WTC11 (cell line): ENCODE measurements at regions not wholly inside any gene's neighbourhood (a gene's known extent, or its start where the extent isn't known, plus 50 kb on each side); places are given as distances from the start of the nearest gene placed in this dataset.

Source experiments
- ATAC-seq: fragments of 200-7000 bp; cut with Tn5 transposase; 2 replicates; pipeline ENCODE4 v1.10.0; 2021; ENCODE audit warnings: mild to moderate bottlenecking, moderate library complexity
- CTCF ChIA-PET: fragments of 300-600 bp; sonication (Branson Sonifier 250); formaldehyde crosslinking; loops from one replicate; lab custom pipeline; 2021; ENCODE audit warnings: antibody characterized with exemption; lab: Charles Lee
- POLR2A ChIA-PET: fragments of 350-600 bp; sonication (Branson Sonifier 250); formaldehyde crosslinking; loops from one replicate; lab custom pipeline; 2021; ENCODE audit warnings: antibody characterized with exemption; lab: Charles Lee
- DNase-seq: peaks from one replicate; pipeline ENCODE4 v3.0.0; 2021; ENCODE audit warnings: low spot score
- H3K27ac Mint-ChIP-seq: 2 replicates; pipeline ENCODE4 v1.8.0; 2021; ENCODE audit warnings: mixed read lengths
- H3K27me3 Mint-ChIP-seq: 2 replicates; pipeline ENCODE4 v1.8.0; 2021; ENCODE audit warnings: low read depth, mild to moderate bottlenecking, moderate library complexity, mixed read lengths
- H3K36me3 Mint-ChIP-seq: 2 replicates; pipeline ENCODE4 v1.8.0; 2021; ENCODE audit warnings: mixed read lengths
- H3K4me1 Mint-ChIP-seq: 2 replicates; pipeline ENCODE4 v1.8.0; 2022; ENCODE audit warnings: mixed read lengths
- H3K4me3 Mint-ChIP-seq: 2 replicates; pipeline ENCODE4 v1.8.0; 2021; ENCODE audit warnings: mild to moderate bottlenecking, moderate library complexity, mixed read lengths
- H3K9me3 Mint-ChIP-seq: 2 replicates; pipeline ENCODE4 v1.8.0; 2021; ENCODE audit warnings: mixed read lengths
- ARID4B ChIP-seq: sonication (generic); formaldehyde crosslinking; IDR thresholded peaks from 2 replicates; pipeline ENCODE4 v1.8.0; 2023; ENCODE audit warnings: missing genetic modification reagents, mild to moderate bottlenecking, borderline replicate concordance
- ATF2 ChIP-seq: sonication (generic); formaldehyde crosslinking; IDR thresholded peaks from 2 replicates; pipeline ENCODE4 v1.8.1; 2022; ENCODE audit warnings: low read depth, missing genetic modification reagents, borderline replicate concordance
- ATF3 ChIP-seq: sonication (generic); formaldehyde crosslinking; conservative IDR thresholded peaks from 2 replicates; pipeline ENCODE4 v1.8.1; 2022; ENCODE audit warnings: mild to moderate bottlenecking, missing genetic modification reagents
- CDX4 ChIP-seq: fragments of 250-450 bp; sonication (Bioruptor Pico); IDR thresholded peaks from 2 replicates; pipeline ENCODE4 v1.9.0; 2021; ENCODE audit warnings: moderate library complexity, mild to moderate bottlenecking, inconsistent platforms, borderline replicate concordance
- CTCF ChIP-seq: fragments of 200-600 bp; IDR thresholded peaks from 2 replicates; pipeline ENCODE4 v1.8.0; 2022; ENCODE audit warnings: antibody characterized with exemption
- E2F4 ChIP-seq: sonication (generic); formaldehyde crosslinking; IDR thresholded peaks from 2 replicates; pipeline ENCODE4 v1.8.1; 2022; ENCODE audit warnings: low read depth, mild to moderate bottlenecking, moderate library complexity, missing genetic modification reagents, borderline replicate concordance
- EMX1 ChIP-seq: fragments of 250-450 bp; sonication (Bioruptor Pico); IDR thresholded peaks from 2 replicates; pipeline ENCODE4 v1.8.0; 2021; ENCODE audit warnings: mild to moderate bottlenecking
- ESRRA ChIP-seq: sonication (generic); formaldehyde crosslinking; IDR thresholded peaks from 2 replicates; pipeline ENCODE4 v1.8.1; 2022; ENCODE audit warnings: mild to moderate bottlenecking, missing genetic modification reagents, borderline replicate concordance
- FOXJ3 ChIP-seq: sonication (generic); formaldehyde crosslinking; IDR thresholded peaks from 2 replicates; pipeline ENCODE4 v1.9.0; 2021; ENCODE audit warnings: missing genetic modification reagents, mild to moderate bottlenecking, borderline replicate concordance
- FOXP4 ChIP-seq: sonication (generic); formaldehyde crosslinking; IDR thresholded peaks from 2 replicates; pipeline ENCODE4 v1.8.0; 2022; ENCODE audit warnings: mild to moderate bottlenecking, missing genetic modification reagents
- GABPB1 ChIP-seq: sonication (generic); formaldehyde crosslinking; IDR thresholded peaks from 2 replicates; pipeline ENCODE4 v1.8.1; 2023; ENCODE audit warnings: mild to moderate bottlenecking, missing genetic modification reagents
- JAZF1 ChIP-seq: fragments of 250-450 bp; sonication (Bioruptor Pico); IDR thresholded peaks from 2 replicates; pipeline ENCODE4 v1.9.0; 2021; ENCODE audit warnings: moderate library complexity, mild to moderate bottlenecking, inconsistent platforms
- KAT7 ChIP-seq: sonication (generic); formaldehyde crosslinking; IDR thresholded peaks from 2 replicates; pipeline ENCODE4 v1.8.1; 2023; ENCODE audit warnings: missing genetic modification reagents, mild to moderate bottlenecking, borderline replicate concordance
- MLX ChIP-seq: sonication (generic); formaldehyde crosslinking; IDR thresholded peaks from 2 replicates; pipeline ENCODE4 v1.8.1; 2023; ENCODE audit warnings: mild to moderate bottlenecking, missing genetic modification reagents, moderate library complexity
- NR1H2 ChIP-seq: sonication (generic); formaldehyde crosslinking; IDR thresholded peaks from 2 replicates; pipeline ENCODE4 v1.9.0; 2021; ENCODE audit warnings: mild to moderate bottlenecking, moderate library complexity, missing genetic modification reagents
- OVOL2 ChIP-seq: fragments of 250-450 bp; sonication (Bioruptor Pico); IDR thresholded peaks from 2 replicates; pipeline ENCODE4 v1.9.0; 2021; ENCODE audit warnings: mild to moderate bottlenecking, borderline replicate concordance
- ZNF138 ChIP-seq: sonication (generic); formaldehyde crosslinking; conservative IDR thresholded peaks from 2 replicates; pipeline ENCODE4 v1.8.1; 2022; ENCODE audit warnings: mild to moderate bottlenecking, moderate library complexity, missing genetic modification reagents
- ZNF219 ChIP-seq: sonication (generic); formaldehyde crosslinking; IDR thresholded peaks from 2 replicates; pipeline ENCODE4 v1.8.0; 2023; ENCODE audit warnings: missing genetic modification reagents, mild to moderate bottlenecking, borderline replicate concordance
- ZNF263 ChIP-seq: sonication (generic); formaldehyde crosslinking; IDR thresholded peaks from 2 replicates; pipeline ENCODE4 v1.8.1; 2022; ENCODE audit warnings: low read depth, mild to moderate bottlenecking, moderate library complexity, missing genetic modification reagents

- H3K4me1 Mint-ChIP-seq = peaks cover 12% of the 10 kb centered on the region
- no peak overlapping the region for H3K27ac Mint-ChIP-seq
- TF ChIP-seq ESRRA (CRISPR knock-in tag) (no peak), ZNF263 (CRISPR knock-in tag) (no peak), CTCF (no peak), OVOL2 (CRISPR knock-in tag) (no peak), MLX (CRISPR knock-in tag) (no peak), ATF2 (CRISPR knock-in tag) (no peak), ATF3 (no peak), ARID4B (CRISPR knock-in tag) (no peak), FOXJ3 (CRISPR knock-in tag) (no peak), E2F4 (no peak), NR1H2 (CRISPR knock-in tag) (no peak), FOXP4 (CRISPR knock-in tag) (no peak), ZNF219 (CRISPR knock-in tag) (no peak), JAZF1 (CRISPR knock-in tag) (no peak), KAT7 (no peak), GABPB1 (CRISPR knock-in tag) (no peak), CDX4 (CRISPR knock-in tag) (no peak), ZNF138 (CRISPR knock-in tag) (no peak), EMX1 (CRISPR knock-in tag) (no peak)
- H3K9me3 Mint-ChIP-seq = 0 out of 2 replicates have a peak, but pooled peaks cover 3% of the 10 kb centered on the region
- ChIA-PET CTCF (no interaction called here), POLR2A (no interaction called here)
- no peaks in the 10 kb centered on the region for H3K36me3 Mint-ChIP-seq
- ATAC-seq (no peak), DNase-seq (no peak)
- H3K4me3 Mint-ChIP-seq = no peak overlapping the region
- H3K27me3 Mint-ChIP-seq = no peaks in the 10 kb centered on the region; the same call in 1 of the 2 replicates
Measured at GRCh38 chr12:105487963-105488362, 157.5 kb downstream of the C12orf75 start.
